GM19395 (cell line): ENCODE measurements at regions not wholly inside any gene's neighbourhood (a gene's known extent, or its start where the extent isn't known, plus 50 kb on each side); places are given as distances from the start of the nearest gene placed in this dataset.

Source experiments
- ATAC-seq: cut with Tn5 transposase; IDR thresholded peaks from one replicate; pipeline ENCODE4 v1.9.1; 2021; ENCODE audit warnings: mild to moderate bottlenecking, moderate library complexity; ENCODE audit not compliant: unreplicated experiment

- ATAC-seq: no peak
Observed at GRCh38 chr10:36506261-36506660, 619.1 kb upstream of the ANKRD30A start.

GRCh38 chr10:36504758-36505157 lies 620.6 kb upstream of the ANKRD30A start:
- no peak for ATAC-seq

GRCh38 chr10:36500266-36500665 lies 625.1 kb upstream of the ANKRD30A start:
- ATAC-seq: no peak

GRCh38 chr10:36499693-36500092 lies 625.7 kb upstream of the ANKRD30A start:
- ATAC-seq: no peak

GRCh38 chr10:36496758-36497157 lies 628.6 kb upstream of the ANKRD30A start:
- no peak for ATAC-seq

- ATAC-seq: no peak
Observed at GRCh38 chr10:36494371-36494770, 631.0 kb upstream of the ANKRD30A start.

- no peak for ATAC-seq
Observed at GRCh38 chr10:36493516-36493880, 631.9 kb upstream of the ANKRD30A start.

GRCh38 chr10:36492590-36493515 lies 632.5 kb upstream of the ANKRD30A start:
- ATAC-seq: no peak

GRCh38 chr10:36491926-36492325 lies 633.5 kb upstream of the ANKRD30A start:
- no peak for ATAC-seq

GRCh38 chr10:36489611-36490228 lies 635.7 kb upstream of the ANKRD30A start:
- no peak for ATAC-seq

- ATAC-seq: no peak
Observed at GRCh38 chr10:36489181-36489580, 636.2 kb upstream of the ANKRD30A start.

- no peak for ATAC-seq
Observed at GRCh38 chr10:36488579-36488978, 636.8 kb upstream of the ANKRD30A start.

- ATAC-seq: no peak
Observed at GRCh38 chr10:36479073-36479472, 646.3 kb upstream of the ANKRD30A start.

GRCh38 chr10:36476399-36476798 lies 649.0 kb upstream of the ANKRD30A start:
- ATAC-seq: no peak

GRCh38 chr10:36475746-36476145 lies 649.7 kb upstream of the ANKRD30A start:
- no peak for ATAC-seq

- no peak for ATAC-seq
Observed at GRCh38 chr10:36474456-36474855, 650.9 kb upstream of the ANKRD30A start.

- no peak for ATAC-seq
Observed at GRCh38 chr10:36473122-36473521, 652.3 kb upstream of the ANKRD30A start.

- ATAC-seq: no peak
Observed at GRCh38 chr10:36469585-36469984, 655.8 kb upstream of the ANKRD30A start.

- ATAC-seq: no peak
Observed at GRCh38 chr10:36468620-36469019, 656.8 kb upstream of the ANKRD30A start.

GRCh38 chr10:36465604-36466379 lies 659.6 kb upstream of the ANKRD30A start:
- no peak for ATAC-seq

- ATAC-seq: no peak
Observed at GRCh38 chr10:36464291-36464690, 661.1 kb upstream of the ANKRD30A start.

GRCh38 chr10:36463390-36463789 lies 662.0 kb upstream of the ANKRD30A start:
- no peak for ATAC-seq
